Breast epithelium (tissue), 3 donors: ENCODE measurements at regions not wholly inside any gene's neighbourhood (a gene's known extent, or its start where the extent isn't known, plus 50 kb on each side); places are given as distances from the start of the nearest gene placed in this dataset.

Experiments used
- POLR2A ChIP-seq: fragments of 450-650 bp; IDR thresholded peaks from one replicate; pipeline ENCODE4 v1.6.1; 2016; ENCODE audit warnings: antibody characterized with exemption, mild to moderate bottlenecking, moderate library complexity
- TF ChIP-seq, protein P1 (sequence below), 3 donors: fragments of 450-650 bp; IDR thresholded peaks; one replicate each; pipeline ENCODE4 v1.5.1; 2016 to 2017; ENCODE audit warnings: antibody characterized with exemption in 3 of 3, mild to moderate bottlenecking in 3 of 3, moderate library complexity in 3 of 3

DNA sequence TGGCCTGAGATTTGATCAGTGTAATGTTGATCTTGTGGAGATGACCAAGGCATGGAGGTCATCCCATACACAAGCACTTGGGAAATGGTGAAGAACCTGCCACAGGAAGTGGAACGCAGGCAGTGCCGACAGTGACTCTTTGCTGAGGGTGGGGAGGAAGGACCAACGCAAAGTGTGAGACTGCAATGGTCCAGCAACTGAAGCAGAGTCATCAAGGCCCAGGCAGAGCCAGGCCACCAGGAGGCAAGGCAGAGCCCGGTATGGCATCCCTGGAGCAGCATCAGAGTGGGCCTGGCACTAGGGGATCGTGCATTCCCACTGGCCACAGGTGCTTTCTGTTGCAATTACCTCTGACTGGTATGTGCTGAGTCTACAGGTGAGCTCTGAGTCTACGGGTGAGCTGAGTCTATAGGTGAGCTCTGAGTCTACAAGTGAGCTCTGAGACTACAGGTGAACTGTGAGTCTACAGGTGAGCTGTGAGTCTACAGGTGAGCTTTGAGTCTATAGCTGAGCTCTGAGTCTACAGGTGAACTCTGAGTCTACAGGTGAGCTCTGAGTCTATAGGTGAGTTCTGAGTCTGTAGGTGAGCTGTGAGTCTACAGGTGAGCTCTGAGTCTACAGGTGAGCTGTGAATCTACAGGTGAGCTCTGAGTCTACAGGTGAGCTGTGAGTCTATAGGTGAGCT, 132.9 kb downstream of the KLF6 start:
- TF ChIP-seq, protein P1, sequence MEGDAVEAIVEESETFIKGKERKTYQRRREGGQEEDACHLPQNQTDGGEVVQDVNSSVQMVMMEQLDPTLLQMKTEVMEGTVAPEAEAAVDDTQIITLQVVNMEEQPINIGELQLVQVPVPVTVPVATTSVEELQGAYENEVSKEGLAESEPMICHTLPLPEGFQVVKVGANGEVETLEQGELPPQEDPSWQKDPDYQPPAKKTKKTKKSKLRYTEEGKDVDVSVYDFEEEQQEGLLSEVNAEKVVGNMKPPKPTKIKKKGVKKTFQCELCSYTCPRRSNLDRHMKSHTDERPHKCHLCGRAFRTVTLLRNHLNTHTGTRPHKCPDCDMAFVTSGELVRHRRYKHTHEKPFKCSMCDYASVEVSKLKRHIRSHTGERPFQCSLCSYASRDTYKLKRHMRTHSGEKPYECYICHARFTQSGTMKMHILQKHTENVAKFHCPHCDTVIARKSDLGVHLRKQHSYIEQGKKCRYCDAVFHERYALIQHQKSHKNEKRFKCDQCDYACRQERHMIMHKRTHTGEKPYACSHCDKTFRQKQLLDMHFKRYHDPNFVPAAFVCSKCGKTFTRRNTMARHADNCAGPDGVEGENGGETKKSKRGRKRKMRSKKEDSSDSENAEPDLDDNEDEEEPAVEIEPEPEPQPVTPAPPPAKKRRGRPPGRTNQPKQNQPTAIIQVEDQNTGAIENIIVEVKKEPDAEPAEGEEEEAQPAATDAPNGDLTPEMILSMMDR (IDR thresholded peaks at IDR 0.05): no peak
- no peak for TF ChIP-seq POLR2A
